HL-60 (cell line): ENCODE measurements at regions not wholly inside any gene's neighbourhood (a gene's known extent, or its start where the extent isn't known, plus 50 kb on each side); places are given as distances from the start of the nearest gene placed in this dataset.

Source experiments
- DNase-seq, 2 experiments: peaks; one replicate each; pipeline ENCODE4 v3.0.0-alpha.2; 2010 to 2020; ENCODE audit warnings: low read depth in 1 of 2, low spot score in 1 of 2
- H3K27ac ChIP-seq: fragments of 250-450 bp; sonication (Bioruptor Pico); replicated peaks from 2 replicates; pipeline ENCODE4 v1.5.1; 2020; ENCODE audit warnings: mild to moderate bottlenecking, moderate library complexity
- H3K27me3 ChIP-seq: fragments of 250-450 bp; sonication (Bioruptor Pico); 2 replicates; pipeline ENCODE4 v1.5.1; 2021; ENCODE audit warnings: mild to moderate bottlenecking, moderate library complexity; ENCODE audit not compliant: insufficient read depth, poor library complexity, severe bottlenecking
- H3K4me3 ChIP-seq: replicated peaks from 2 replicates; pipeline ENCODE4 v1.5.1; 2011; ENCODE audit warnings: mild to moderate bottlenecking, control low read depth, low read length; ENCODE audit not compliant: insufficient read depth
- GABPA ChIP-seq: IDR thresholded peaks from 2 replicates; pipeline ENCODE4 v1.6.1; 2012; ENCODE audit warnings: low read depth
- POLR2AphosphoS5 ChIP-seq: IDR thresholded peaks from 2 replicates; pipeline ENCODE4 v1.6.1; 2012; ENCODE audit warnings: low read depth
- SPI1 ChIP-seq: IDR thresholded peaks from 2 replicates; pipeline ENCODE4 v1.6.1; 2012; ENCODE audit warnings: low read depth, mild to moderate bottlenecking, borderline replicate concordance
- TF ChIP-seq, protein P1 (sequence below): IDR thresholded peaks from 2 replicates; pipeline ENCODE4 v1.6.1; 2012; ENCODE audit warnings: low read depth; ENCODE audit not compliant: insufficient replicate concordance
- TF ChIP-seq, protein P2 (sequence below): IDR thresholded peaks from one replicate; pipeline ENCODE4 v1.5.1; 2011; ENCODE audit warnings: low read length, control low read depth, inconsistent platforms; ENCODE audit not compliant: insufficient read depth

GRCh38 chrX:39677585-39677977 lies 420.2 kb downstream of the BCOR start:
- TF ChIP-seq, protein P1, sequence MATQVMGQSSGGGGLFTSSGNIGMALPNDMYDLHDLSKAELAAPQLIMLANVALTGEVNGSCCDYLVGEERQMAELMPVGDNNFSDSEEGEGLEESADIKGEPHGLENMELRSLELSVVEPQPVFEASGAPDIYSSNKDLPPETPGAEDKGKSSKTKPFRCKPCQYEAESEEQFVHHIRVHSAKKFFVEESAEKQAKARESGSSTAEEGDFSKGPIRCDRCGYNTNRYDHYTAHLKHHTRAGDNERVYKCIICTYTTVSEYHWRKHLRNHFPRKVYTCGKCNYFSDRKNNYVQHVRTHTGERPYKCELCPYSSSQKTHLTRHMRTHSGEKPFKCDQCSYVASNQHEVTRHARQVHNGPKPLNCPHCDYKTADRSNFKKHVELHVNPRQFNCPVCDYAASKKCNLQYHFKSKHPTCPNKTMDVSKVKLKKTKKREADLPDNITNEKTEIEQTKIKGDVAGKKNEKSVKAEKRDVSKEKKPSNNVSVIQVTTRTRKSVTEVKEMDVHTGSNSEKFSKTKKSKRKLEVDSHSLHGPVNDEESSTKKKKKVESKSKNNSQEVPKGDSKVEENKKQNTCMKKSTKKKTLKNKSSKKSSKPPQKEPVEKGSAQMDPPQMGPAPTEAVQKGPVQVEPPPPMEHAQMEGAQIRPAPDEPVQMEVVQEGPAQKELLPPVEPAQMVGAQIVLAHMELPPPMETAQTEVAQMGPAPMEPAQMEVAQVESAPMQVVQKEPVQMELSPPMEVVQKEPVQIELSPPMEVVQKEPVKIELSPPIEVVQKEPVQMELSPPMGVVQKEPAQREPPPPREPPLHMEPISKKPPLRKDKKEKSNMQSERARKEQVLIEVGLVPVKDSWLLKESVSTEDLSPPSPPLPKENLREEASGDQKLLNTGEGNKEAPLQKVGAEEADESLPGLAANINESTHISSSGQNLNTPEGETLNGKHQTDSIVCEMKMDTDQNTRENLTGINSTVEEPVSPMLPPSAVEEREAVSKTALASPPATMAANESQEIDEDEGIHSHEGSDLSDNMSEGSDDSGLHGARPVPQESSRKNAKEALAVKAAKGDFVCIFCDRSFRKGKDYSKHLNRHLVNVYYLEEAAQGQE: no peak
- no peak for TF ChIP-seq GABPA
- TF ChIP-seq POLR2AphosphoS5: no peak
- Histone ChIP-seq H3K27me3 (no peaks in the 10 kb centered on the region), H3K4me3 (no peak overlapping the region), H3K27ac (no peak overlapping the region)
- no peak for DNase-seq

GRCh38 chrX:39677978-39678791 lies 419.6 kb downstream of the BCOR start:
- no peak for DNase-seq
- TF ChIP-seq, protein P1: no peak
- TF ChIP-seq POLR2AphosphoS5 (no peak), GABPA (no peak), SPI1 (no peak)
- TF ChIP-seq, protein P2, sequence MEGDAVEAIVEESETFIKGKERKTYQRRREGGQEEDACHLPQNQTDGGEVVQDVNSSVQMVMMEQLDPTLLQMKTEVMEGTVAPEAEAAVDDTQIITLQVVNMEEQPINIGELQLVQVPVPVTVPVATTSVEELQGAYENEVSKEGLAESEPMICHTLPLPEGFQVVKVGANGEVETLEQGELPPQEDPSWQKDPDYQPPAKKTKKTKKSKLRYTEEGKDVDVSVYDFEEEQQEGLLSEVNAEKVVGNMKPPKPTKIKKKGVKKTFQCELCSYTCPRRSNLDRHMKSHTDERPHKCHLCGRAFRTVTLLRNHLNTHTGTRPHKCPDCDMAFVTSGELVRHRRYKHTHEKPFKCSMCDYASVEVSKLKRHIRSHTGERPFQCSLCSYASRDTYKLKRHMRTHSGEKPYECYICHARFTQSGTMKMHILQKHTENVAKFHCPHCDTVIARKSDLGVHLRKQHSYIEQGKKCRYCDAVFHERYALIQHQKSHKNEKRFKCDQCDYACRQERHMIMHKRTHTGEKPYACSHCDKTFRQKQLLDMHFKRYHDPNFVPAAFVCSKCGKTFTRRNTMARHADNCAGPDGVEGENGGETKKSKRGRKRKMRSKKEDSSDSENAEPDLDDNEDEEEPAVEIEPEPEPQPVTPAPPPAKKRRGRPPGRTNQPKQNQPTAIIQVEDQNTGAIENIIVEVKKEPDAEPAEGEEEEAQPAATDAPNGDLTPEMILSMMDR: no peak
- no peak overlapping the region for H3K27ac ChIP-seq

DNA sequence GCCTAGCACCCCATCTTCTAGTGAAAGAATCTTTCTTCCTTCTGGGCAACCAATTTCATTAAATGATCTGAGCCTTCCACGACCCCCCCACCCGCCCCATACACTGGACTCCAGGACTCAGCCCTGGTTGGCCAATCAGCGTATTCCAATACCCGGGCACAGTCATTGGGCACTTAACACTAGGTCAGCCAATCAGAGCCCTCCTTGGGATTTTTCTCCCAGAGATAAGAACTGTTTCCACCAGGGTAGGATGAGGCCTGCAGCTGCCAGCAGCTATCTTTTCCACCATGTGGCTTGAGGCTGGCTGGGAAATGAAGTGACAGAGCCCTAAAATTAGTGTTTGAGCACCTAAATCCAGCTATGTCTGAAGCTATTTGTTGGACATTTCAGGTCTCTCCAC lies 418.8 kb downstream of the BCOR start:
- Histone ChIP-seq H3K27me3 (no peaks in the 10 kb centered on the region), H3K4me3 (no peak overlapping the region), H3K27ac (no peak overlapping the region)
- TF ChIP-seq GABPA (no peak), SPI1 (no peak), POLR2AphosphoS5 (no peak)
- TF ChIP-seq, protein P1: no peak
- TF ChIP-seq, protein P2: no peak
- no peak for DNase-seq

More at GRCh38 chrX:39677978-39678791, 419.6 kb downstream of the BCOR start:
- Histone ChIP-seq H3K27me3 (no peaks in the 10 kb centered on the region), H3K4me3 (no peak overlapping the region)
